Stimulated activated CD4-positive, alpha-beta T cell treated with anti-CD3 and anti-CD28 coated beads, Interleukin-4, amount 100 ng/mL, for 4 hours (primary cell): ENCODE measurements at regions not wholly inside any gene's neighbourhood (a gene's known extent, or its start where the extent isn't known, plus 50 kb on each side); places are given as distances from the start of the nearest gene placed in this dataset.
"Not testable (repeated sequence)": the region's sequence is repeated elsewhere in the genome, so short reads cannot be mapped to it uniquely, and the experiment has no call there.

Experiments used
- DNase-seq, 2 experiments: peaks; one replicate each; pipeline ENCODE4 v3.0.0-alpha.2; 2020

GRCh38 chr6:99808992-99809391 is 185.0 kb downstream of the MCHR2 start:
- no peak for DNase-seq

- DNase-seq: no peak
Measured at GRCh38 chr6:99810295-99810694, 183.7 kb downstream of the MCHR2 start.

- DNase-seq: no peak
Measured at GRCh38 chr6:99810942-99811620, 182.9 kb downstream of the MCHR2 start.

DNA sequence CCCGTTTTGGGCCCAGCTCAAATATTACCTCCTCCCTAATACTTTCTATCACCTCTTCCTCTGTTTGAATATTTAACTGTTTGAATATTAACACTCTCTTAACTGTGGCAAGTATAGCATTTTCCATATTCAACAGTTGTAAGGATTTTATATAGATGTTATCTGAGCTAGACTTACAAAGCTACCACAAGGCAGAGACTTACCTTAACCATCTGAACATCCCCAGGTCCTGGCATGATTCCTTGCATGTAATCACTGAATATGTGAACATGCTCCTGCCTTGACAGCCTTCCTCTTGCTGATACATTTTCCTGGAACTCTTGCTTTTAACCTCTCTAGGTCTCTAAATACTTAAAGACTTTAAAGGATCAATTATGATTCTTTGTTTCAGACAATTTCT is 182.4 kb downstream of the MCHR2 start:
- DNase-seq: no peak

DNA sequence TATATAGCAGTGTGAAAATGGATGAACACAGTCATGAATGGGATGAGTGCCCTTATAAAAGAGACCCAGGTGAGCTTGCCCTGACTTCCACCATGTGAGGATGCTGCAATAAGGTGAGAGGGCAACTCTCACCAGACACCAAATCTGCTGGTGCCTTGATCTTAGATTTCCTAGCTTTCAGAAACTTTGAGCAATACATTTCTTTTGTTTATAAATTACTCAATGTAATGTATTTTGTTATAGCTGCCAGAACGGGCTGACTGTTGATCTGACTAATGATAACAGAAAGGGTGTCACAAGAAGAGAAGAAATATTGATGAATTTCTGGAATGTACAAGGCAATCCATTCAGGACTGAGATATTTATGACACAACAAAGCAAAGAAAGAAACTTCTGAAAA is 180.5 kb downstream of the MCHR2 start:
- no peak for DNase-seq

DNA sequence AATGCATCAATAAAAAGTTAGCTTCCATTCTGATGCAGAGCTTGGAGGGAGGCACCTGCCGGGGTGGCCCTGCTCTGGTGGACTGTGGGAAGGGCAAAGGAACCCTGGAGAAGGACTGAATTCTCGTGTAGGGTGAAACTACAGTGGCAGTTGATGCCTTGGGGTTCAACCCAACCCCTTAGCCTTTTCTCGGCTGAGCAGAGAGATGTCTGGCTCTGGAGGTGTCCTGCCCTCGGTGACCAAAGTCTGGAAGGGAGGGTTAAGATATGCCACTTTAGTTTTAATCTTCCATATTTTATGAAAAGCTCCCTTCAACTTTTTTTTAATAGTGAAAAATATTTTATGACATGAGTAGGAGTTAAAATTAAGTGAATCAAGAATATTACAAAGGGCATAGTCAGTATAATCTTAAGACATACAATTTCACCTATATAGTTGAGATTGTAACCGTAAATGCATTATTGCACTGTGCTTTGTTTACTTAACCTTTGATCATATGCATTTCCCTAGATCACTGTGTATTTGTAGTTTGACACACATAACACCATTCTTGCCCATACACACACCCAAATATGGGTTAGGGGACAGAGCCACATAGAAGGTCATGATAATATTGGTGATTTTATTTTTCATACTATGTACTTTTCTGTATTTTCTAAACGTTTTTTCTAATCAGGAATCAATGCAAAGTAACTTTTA is 179.6 kb downstream of the MCHR2 start:
- no peak for DNase-seq

DNA sequence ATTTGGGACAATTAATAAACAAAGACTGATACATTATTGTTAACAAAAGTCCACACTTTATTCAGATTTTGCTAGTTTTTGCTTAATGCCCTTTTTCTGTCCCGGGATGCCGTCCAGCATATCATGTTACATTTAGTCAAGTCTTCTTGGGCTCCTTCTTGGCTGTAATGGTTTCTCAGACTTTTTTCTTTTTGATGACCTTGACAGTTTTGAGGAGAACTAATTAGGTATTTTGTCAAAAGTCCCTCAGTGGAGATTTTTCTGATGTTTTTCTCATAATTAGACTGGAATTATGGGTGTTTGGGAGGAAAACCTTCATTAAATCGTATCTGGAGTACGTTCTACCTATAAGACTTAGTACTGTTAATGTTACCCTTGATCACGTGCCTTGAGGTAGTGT is 177.2 kb downstream of the MCHR2 start:
- no peak for DNase-seq

- no peak for DNase-seq
Measured at GRCh38 chr6:99818161-99818560, 175.9 kb downstream of the MCHR2 start.

GRCh38 chr6:99819853-99820252 is 174.2 kb downstream of the MCHR2 start:
- DNase-seq: no peak

GRCh38 chr6:99821164-99821563 is 172.9 kb downstream of the MCHR2 start:
- DNase-seq: no peak

DNA sequence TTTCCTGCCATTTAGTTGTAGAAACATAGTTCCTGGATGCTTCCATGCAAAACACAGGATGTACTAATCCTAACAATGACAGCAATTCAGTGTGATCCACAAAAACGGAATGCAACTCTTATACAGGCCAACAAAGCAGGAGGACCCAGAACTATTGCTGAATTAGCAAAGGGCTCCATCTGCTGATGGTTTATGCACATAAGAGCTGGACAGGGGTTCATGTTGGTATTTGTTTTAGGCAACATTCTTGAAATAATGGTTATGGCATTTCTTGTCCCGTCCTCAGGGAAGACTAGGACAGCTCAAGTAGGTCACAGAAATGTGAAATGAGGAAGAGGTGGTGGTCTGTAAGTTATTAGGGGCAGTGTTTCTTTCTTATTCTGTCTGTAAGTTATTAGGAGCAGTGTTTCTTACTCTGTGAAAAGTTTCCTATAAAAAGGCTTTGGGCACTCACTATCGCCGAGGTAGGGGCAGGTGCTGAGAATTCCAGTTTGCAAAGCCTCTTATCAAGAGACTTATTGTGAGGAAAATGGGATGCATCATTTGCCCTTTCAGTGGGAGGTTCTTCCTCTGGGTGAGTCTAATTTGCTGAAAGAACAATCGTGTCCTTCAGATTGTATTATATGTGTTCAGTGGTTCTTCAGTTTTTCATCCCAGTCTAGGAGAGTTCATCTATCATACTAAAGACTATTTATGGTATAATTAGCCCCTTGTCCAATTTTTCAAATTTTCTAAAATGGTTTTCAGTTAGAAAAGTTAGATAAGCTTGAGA is 171.1 kb downstream of the MCHR2 start:
- no peak for DNase-seq

DNA sequence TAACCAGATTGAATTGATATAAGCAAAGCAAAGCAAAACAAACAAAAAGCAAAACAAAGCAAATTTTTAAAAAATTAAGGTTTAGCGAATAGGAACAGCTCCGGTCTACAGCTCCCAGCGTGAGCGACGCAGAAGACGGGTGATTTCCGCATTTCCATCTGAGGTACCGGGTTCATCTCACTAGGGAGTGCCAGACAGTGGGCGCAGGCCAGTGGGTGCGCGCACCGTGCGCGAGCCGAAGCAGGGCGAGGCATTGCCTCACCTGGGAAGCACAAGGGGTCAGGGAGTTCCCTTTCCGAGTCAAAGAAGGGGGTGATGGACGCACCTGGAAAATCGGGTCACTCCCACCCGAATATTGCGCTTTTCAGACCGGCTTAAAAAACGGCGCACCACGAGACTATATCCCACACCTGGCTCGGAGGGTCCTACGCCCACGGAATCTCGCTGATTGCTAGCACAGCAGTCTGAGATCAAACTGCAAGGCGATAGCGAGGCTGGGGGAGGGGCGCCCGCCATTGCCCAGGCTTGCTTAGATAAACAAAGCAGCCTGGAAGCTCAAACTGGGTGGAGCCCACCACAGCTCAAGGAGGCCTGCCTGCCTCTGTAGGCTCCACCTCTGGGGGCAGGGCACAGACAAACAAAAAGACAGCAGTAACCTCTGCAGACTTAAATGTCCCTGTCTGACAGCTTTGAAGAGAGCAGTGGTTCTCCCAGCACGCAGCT is 170.3 kb downstream of the MCHR2 start:
- not testable (repeated sequence) for DNase-seq

DNA sequence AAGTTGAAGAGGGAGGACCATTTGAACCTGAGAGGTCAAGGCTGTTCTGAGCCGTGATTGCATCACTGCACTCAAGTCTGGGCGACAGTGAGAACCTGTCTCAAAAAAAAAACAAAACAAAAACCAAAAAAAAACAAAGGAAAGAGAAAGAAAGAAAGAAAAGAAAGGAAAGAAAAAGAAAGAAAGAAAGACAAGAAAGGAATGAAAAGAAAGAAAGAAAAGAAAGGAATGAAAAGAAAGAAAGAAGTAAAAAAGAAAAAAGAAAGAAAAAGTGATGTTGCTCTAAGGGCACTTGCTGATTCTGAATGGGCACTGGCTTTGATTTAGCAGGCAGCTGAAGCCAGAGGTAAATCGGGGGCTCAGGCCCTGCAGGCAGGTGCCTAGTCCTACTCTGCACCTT is 161.0 kb downstream of the MCHR2 start:
- DNase-seq: no peak

DNA sequence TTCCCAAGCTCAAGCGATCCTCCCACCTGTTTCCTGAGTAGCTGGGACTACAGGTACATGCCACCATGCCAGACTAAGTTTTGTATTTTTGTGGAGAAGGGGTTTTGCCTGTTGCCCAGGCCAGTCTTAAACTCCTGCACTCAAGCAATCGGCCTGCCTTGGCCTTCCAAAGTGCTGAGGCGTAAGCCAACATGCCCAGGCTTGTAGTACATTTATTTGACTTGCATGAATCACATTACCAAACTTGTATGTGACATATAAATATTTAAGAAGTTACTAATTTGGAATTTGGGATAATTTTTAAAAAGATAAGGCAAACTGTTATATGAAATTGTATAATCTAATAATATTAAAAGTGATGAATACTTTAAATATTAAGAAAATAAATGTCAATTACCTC is 157.6 kb downstream of the MCHR2 start:
- DNase-seq: no peak

GRCh38 chr6:99838607-99839006 is 155.4 kb downstream of the MCHR2 start:
- no peak for DNase-seq

GRCh38 chr6:99841297-99841696 is 152.7 kb downstream of the MCHR2 start:
- DNase-seq: no peak

GRCh38 chr6:99846006-99846405 is 148.0 kb downstream of the MCHR2 start:
- no peak for DNase-seq

- no peak for DNase-seq
Measured at GRCh38 chr6:99850841-99851240, 143.2 kb downstream of the MCHR2 start.

GRCh38 chr6:99852031-99852430 is 142.0 kb downstream of the MCHR2 start:
- no peak for DNase-seq

GRCh38 chr6:99867026-99867425 is 127.0 kb downstream of the MCHR2 start:
- DNase-seq: no peak

DNA sequence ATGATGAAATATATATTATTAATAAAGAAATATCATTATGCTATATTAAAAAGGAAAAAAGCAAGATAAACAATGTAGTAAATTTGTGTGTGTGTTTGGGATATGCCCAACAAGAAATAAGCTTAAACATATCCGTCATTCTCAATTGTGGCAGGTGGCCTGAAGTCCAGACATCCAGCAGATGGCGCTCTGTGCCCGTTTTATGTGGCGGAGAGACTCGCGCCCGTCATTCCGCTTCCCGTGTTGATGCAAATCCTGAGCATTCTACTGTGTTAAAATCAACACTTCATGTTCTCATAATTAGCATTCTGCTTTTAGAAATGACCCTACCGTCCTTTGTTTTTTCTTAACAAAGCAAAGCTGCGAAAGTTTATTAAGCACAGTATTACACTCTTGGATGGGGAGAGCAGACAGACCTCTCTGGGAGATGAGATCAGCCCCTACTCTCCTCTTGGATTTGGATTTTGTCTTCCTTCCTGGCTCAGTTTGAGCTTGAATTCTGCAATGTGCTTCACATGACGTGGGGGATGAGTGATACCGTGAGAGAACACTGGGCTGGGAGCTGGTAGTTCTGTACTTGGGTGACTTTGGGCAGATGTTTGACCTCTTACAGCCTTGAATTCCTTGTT is 125.8 kb downstream of the MCHR2 start:
- peak; percentile 47 to 65 for DNase-seq
